ENCODE measurements at regions not wholly inside any gene's neighbourhood (a gene's known extent, or its start where the extent isn't known, plus 50 kb on each side); places are given as distances from the start of the nearest gene placed in this dataset.

GRCh38 chr6:109295109-109295773 lies 87.0 kb downstream of the CD164 start:
- no peak for DNase-seq (ENCODE audit: low spot score in 2 of 2)
- 65 to 71% methylated on average over 5 of the region's 5 CpGs for WGBS, 2 donors
- no peak overlapping the region for H3K4me3 ChIP-seq (ENCODE audit: low read depth, poor library complexity, severe bottlenecking)
- intact Hi-C loops (cut with DNase I; ENCODE audit: low total_unique reads), result no loop called here
- TF ChIP-seq POLR2A (IDR thresholded peaks at IDR 0.05) (no peak), CTCF (IDR thresholded peaks at IDR 0.05) (no peak)

DNA sequence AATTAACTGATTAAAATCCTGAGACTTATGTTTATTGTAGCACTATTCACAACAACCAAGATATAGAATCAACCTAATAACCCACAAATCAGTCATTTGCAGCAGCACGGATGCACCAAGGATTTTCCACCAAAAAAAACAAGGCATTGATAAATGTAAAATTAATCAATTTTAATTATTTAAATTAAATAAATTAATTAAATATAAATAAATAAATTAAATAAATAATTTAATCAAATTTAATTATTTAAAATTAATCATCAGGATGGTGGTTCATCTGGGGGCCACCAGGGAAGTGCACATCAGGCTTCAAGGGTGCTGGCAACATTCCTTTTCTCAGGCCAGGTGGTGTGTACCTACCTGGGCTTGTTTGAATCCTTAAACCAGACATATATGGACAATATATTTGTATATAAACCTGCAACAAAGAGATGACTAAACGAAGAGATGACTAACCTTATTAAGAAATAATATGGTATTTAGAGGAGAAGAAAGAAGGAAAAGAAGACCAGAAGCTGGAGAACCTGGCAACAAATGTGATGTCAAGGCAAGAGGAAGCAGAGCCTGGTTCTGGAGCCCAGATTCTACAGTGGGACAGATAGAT lies 89.2 kb downstream of the CD164 start:
- WGBS, 2 donors, result 83 to 84% methylated on average over 2 of the region's 2 CpGs
- TF ChIP-seq POLR2A (IDR thresholded peaks at IDR 0.05), result no peak
- TF ChIP-seq CTCF (IDR thresholded peaks at IDR 0.05), result no peak
- intact Hi-C loops (cut with DNase I; ENCODE audit: low total_unique reads), result no loop called here

GRCh38 chr6:109292420-109292819 lies 89.8 kb downstream of the CD164 start:
- DNase-seq (ENCODE audit: low spot score in 2 of 2), result no peak

More for the DNA sequence above, 89.2 kb downstream of the CD164 start:
- DNase-seq (ENCODE audit: low spot score in 2 of 2), result no peak
- H3K4me3 ChIP-seq (ENCODE audit: low read depth, poor library complexity, severe bottlenecking), result no peak overlapping the region

GRCh38 chr6:109291902-109292301 lies 90.4 kb downstream of the CD164 start:
- DNase-seq (ENCODE audit: low spot score in 2 of 2), result no peak
- WGBS, 2 donors, result 67 to 78% methylated on average over 2 of the region's 2 CpGs
- intact Hi-C loops (cut with DNase I; ENCODE audit: low total_unique reads), result no loop called here
- TF ChIP-seq CTCF (IDR thresholded peaks at IDR 0.05), result no peak
- no peak for TF ChIP-seq POLR2A (IDR thresholded peaks at IDR 0.05)
- H3K4me3 ChIP-seq (ENCODE audit: low read depth, poor library complexity, severe bottlenecking), result no peak overlapping the region

More at GRCh38 chr6:109292420-109292819, 89.8 kb downstream of the CD164 start:
- intact Hi-C loops (cut with DNase I; ENCODE audit: low total_unique reads), result no loop called here
- H3K4me3 ChIP-seq (ENCODE audit: low read depth, poor library complexity, severe bottlenecking), result no peak overlapping the region
- WGBS, 2 donors, result 82 to 86% methylated on average over 2 of the region's 2 CpGs
- TF ChIP-seq CTCF (IDR thresholded peaks at IDR 0.05) (no peak), POLR2A (IDR thresholded peaks at IDR 0.05) (no peak)

- TF ChIP-seq POLR2A (IDR thresholded peaks at IDR 0.05) (no peak), CTCF (IDR thresholded peaks at IDR 0.05) (no peak)
- WGBS, 2 donors, result 75 to 77% methylated on average over 48 of the region's 56 CpGs
- no peak for DNase-seq (ENCODE audit: low spot score in 2 of 2)
- intact Hi-C loops (cut with DNase I; ENCODE audit: low total_unique reads), result no loop called here
- no peak overlapping the region for H3K4me3 ChIP-seq (ENCODE audit: low read depth, poor library complexity, severe bottlenecking)
Measured at GRCh38 chr6:109290143-109290931, 91.9 kb downstream of the CD164 start.

All from lower leg skin (tissue), 4 donors.